ENCODE measurements at regions not wholly inside any gene's neighbourhood (a gene's known extent, or its start where the extent isn't known, plus 50 kb on each side); places are given as distances from the start of the nearest gene placed in this dataset.
"Not testable (repeated sequence)": the region's sequence is repeated elsewhere in the genome, so short reads cannot be mapped to it uniquely, and the experiment has no call there.

- no peak for DNase-seq (ENCODE audit: low spot score)
Observed at GRCh38 chr7:79953130-79953529, 181.5 kb upstream of the GNAI1 start.

- DNase-seq (ENCODE audit: low spot score), result no peak
Observed at GRCh38 chr7:79952399-79952798, 182.2 kb upstream of the GNAI1 start.

GRCh38 chr7:79951415-79951814 is 183.2 kb upstream of the GNAI1 start:
- DNase-seq (ENCODE audit: low spot score), result no peak

GRCh38 chr7:79949778-79950177 is 184.9 kb upstream of the GNAI1 start:
- DNase-seq (ENCODE audit: low spot score), result peak; percentile 6

- no peak for DNase-seq (ENCODE audit: low spot score)
Observed at GRCh38 chr7:79936281-79936983, 198.2 kb upstream of the GNAI1 start.

GRCh38 chr7:79934727-79935126 is 199.9 kb upstream of the GNAI1 start:
- DNase-seq (ENCODE audit: low spot score), result no peak

- DNase-seq (ENCODE audit: low spot score), result no peak
Observed at GRCh38 chr7:79933144-79933543, 201.5 kb upstream of the GNAI1 start.

- DNase-seq (ENCODE audit: low spot score), result no peak
Observed at GRCh38 chr7:79930604-79931003, 204.0 kb upstream of the GNAI1 start.

GRCh38 chr7:79927116-79927515 is 207.5 kb upstream of the GNAI1 start:
- no peak for DNase-seq (ENCODE audit: low spot score)

- no peak for DNase-seq (ENCODE audit: low spot score)
Observed at GRCh38 chr7:79923953-79924352, 210.7 kb upstream of the GNAI1 start.

- DNase-seq (ENCODE audit: low spot score), result no peak
Observed at GRCh38 chr7:79922894-79923293, 211.7 kb upstream of the GNAI1 start.

- DNase-seq (ENCODE audit: low spot score), result no peak
Observed at GRCh38 chr7:79921976-79922375, 212.7 kb upstream of the GNAI1 start.

GRCh38 chr7:79918632-79919031 is 216.0 kb upstream of the GNAI1 start:
- DNase-seq (ENCODE audit: low spot score), result not testable (repeated sequence)

- DNase-seq (ENCODE audit: low spot score), result not testable (repeated sequence)
Observed at GRCh38 chr7:79915346-79915745, 219.3 kb upstream of the GNAI1 start.

- DNase-seq (ENCODE audit: low spot score), result no peak
Observed at GRCh38 chr7:79912213-79912633, 222.4 kb upstream of the GNAI1 start.

- no peak for DNase-seq (ENCODE audit: low spot score)
Observed at GRCh38 chr7:79911420-79911819, 223.2 kb upstream of the GNAI1 start.

GRCh38 chr7:79909176-79909575 is 225.5 kb upstream of the GNAI1 start:
- no peak for DNase-seq (ENCODE audit: low spot score)

- DNase-seq (ENCODE audit: low spot score), result no peak
Observed at GRCh38 chr7:79897166-79897565, 237.5 kb upstream of the GNAI1 start.

- no peak for DNase-seq (ENCODE audit: low spot score)
Observed at GRCh38 chr7:79893991-79894390, 240.6 kb upstream of the GNAI1 start.

- no peak for DNase-seq (ENCODE audit: low spot score)
Observed at GRCh38 chr7:79882922-79883321, 251.7 kb upstream of the GNAI1 start.

GRCh38 chr7:79880312-79880711 is 254.3 kb upstream of the GNAI1 start:
- no peak for DNase-seq (ENCODE audit: low spot score)

- DNase-seq (ENCODE audit: low spot score), result no peak
Observed at GRCh38 chr7:79877874-79878465, 256.7 kb upstream of the GNAI1 start.

- DNase-seq (ENCODE audit: low spot score), result no peak
Observed at GRCh38 chr7:79876848-79877252, 257.8 kb upstream of the GNAI1 start.

GRCh38 chr7:79874797-79875196 is 259.8 kb upstream of the GNAI1 start:
- no peak for DNase-seq (ENCODE audit: low spot score)

Data from HuH-7.5 (cell line).